ENCODE measurements at regions not wholly inside any gene's neighbourhood (a gene's known extent, or its start where the extent isn't known, plus 50 kb on each side); places are given as distances from the start of the nearest gene placed in this dataset.

- no peaks in the 10 kb centered on the region for H3K36me3 ChIP-seq (ENCODE audit: insufficient read depth, low read length)
- Mint-ChIP-seq H3K27me3 (ENCODE audit: low read depth, unreplicated experiment) (no peaks in the 10 kb centered on the region), H3K27ac (ENCODE audit: unreplicated experiment) (no peak overlapping the region), H3K9me3 (ENCODE audit: unreplicated experiment) (no peaks in the 10 kb centered on the region), H3K4me1 (ENCODE audit: low read depth, unreplicated experiment) (no peaks in the 10 kb centered on the region), H3K36me3 (ENCODE audit: low read depth, unreplicated experiment) (no peaks in the 10 kb centered on the region), H3K4me3 (ENCODE audit: unreplicated experiment) (no peak overlapping the region)
- H3K4me1 ChIP-seq (ENCODE audit: insufficient read depth, low read length): no peaks in the 10 kb centered on the region
- no peak overlapping the region for H2AFZ ChIP-seq (ENCODE audit: low read depth, low read length)
- H3K79me2 ChIP-seq (ENCODE audit: insufficient read depth, low read length): no peaks in the 10 kb centered on the region
- FAIRE-seq (no peak), DNase-seq (ENCODE audit: low read depth) (no peak)
- TF ChIP-seq CTCF (IDR thresholded peaks at IDR 0.05; ENCODE audit: insufficient read depth, low read depth, low read length) (no peak), EZH2 (IDR thresholded peaks at IDR 0.05; ENCODE audit: insufficient read depth, low read length) (no peak)
- H4K20me1 ChIP-seq (ENCODE audit: insufficient read depth, low read length): no peaks in the 10 kb centered on the region
- no peak overlapping the region for H3K4me2 ChIP-seq (ENCODE audit: low read length)
- no peak overlapping the region for H3K4me3 ChIP-seq (ENCODE audit: insufficient read depth, low read depth, low read length)
- no peaks in the 10 kb centered on the region for H3K27me3 ChIP-seq (ENCODE audit: insufficient read depth, low read length)
- no peak overlapping the region for H3K9ac ChIP-seq (ENCODE audit: low read length)
- no peaks in the 10 kb centered on the region for H3K9me3 ChIP-seq (ENCODE audit: insufficient read depth, low read depth, low read length)
- H3K27ac ChIP-seq (ENCODE audit: low read depth, low read length): no peak overlapping the region
Measured at GRCh38 chr5:104764197-104764596, 1201.6 kb upstream of the NUDT12 start.

DNA sequence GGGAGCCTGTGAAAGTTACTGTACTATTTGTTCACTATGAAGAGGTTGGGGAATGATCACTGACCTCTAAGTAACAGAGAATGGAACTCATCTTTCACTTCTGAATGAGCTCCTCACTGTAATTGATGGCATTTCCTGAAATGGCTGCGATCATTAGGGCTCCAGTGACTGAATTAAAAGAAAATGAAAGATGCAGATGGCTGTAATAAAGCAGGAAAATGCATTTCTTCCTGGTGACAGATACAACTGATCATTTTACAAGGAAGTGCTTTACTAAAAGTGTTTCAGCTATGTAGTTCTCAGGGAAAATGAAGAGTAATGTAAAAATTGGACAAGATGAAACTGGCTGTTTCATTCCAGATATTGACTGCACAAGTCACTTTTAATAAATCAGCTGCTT, 1200.6 kb upstream of the NUDT12 start:
- Histone ChIP-seq H3K79me2 (ENCODE audit: insufficient read depth, low read length) (no peaks in the 10 kb centered on the region), H3K27me3 (ENCODE audit: insufficient read depth, low read length) (no peaks in the 10 kb centered on the region), H3K4me3 (ENCODE audit: insufficient read depth, low read depth, low read length) (no peak overlapping the region), H3K36me3 (ENCODE audit: insufficient read depth, low read length) (no peaks in the 10 kb centered on the region), H3K27ac (ENCODE audit: low read depth, low read length) (no peak overlapping the region), H3K4me1 (ENCODE audit: insufficient read depth, low read length) (no peaks in the 10 kb centered on the region), H3K4me2 (ENCODE audit: low read length) (no peak overlapping the region), H3K9ac (ENCODE audit: low read length) (no peak overlapping the region), H3K9me3 (ENCODE audit: insufficient read depth, low read depth, low read length) (no peaks in the 10 kb centered on the region), H2AFZ (ENCODE audit: low read depth, low read length) (no peak overlapping the region), H4K20me1 (ENCODE audit: insufficient read depth, low read length) (no peaks in the 10 kb centered on the region)
- Mint-ChIP-seq H3K27ac (ENCODE audit: unreplicated experiment) (no peak overlapping the region), H3K4me3 (ENCODE audit: unreplicated experiment) (no peak overlapping the region), H3K27me3 (ENCODE audit: low read depth, unreplicated experiment) (no peaks in the 10 kb centered on the region), H3K9me3 (ENCODE audit: unreplicated experiment) (no peaks in the 10 kb centered on the region), H3K4me1 (ENCODE audit: low read depth, unreplicated experiment) (no peaks in the 10 kb centered on the region), H3K36me3 (ENCODE audit: low read depth, unreplicated experiment) (no peaks in the 10 kb centered on the region)
- DNase-seq (ENCODE audit: low read depth): no peak
- TF ChIP-seq EZH2 (IDR thresholded peaks at IDR 0.05; ENCODE audit: insufficient read depth, low read length): no peak
- no peak for TF ChIP-seq CTCF (IDR thresholded peaks at IDR 0.05; ENCODE audit: insufficient read depth, low read depth, low read length)
- no peak for FAIRE-seq

DNA sequence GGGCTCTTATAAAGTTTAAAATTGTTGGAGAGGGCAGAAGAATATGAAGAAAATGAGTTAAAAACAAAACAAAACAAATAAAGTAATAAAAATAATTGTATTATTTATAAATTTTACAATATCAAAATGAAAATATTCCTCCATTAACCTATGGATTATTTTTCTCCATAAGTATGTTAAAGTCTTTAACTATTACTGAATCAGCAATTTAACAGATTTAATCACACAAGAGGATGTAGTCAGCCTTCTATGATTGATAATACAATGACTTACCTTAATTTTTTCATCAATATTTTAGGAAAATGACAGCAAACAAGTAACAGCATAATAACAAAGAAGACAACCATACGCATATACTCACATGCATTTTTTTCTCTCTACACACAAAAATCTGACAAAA, 1195.3 kb upstream of the NUDT12 start:
- no peak overlapping the region for H3K4me3 Mint-ChIP-seq (ENCODE audit: unreplicated experiment)
- no peaks in the 10 kb centered on the region for H3K27me3 Mint-ChIP-seq (ENCODE audit: low read depth, unreplicated experiment)
- H3K9me3 Mint-ChIP-seq (ENCODE audit: unreplicated experiment): no peaks in the 10 kb centered on the region
- H3K79me2 ChIP-seq (ENCODE audit: insufficient read depth, low read length): no peaks in the 10 kb centered on the region
- DNase-seq (ENCODE audit: low read depth) (no peak), FAIRE-seq (no peak)
- H2AFZ ChIP-seq (ENCODE audit: low read depth, low read length): no peak overlapping the region
- H3K9ac ChIP-seq (ENCODE audit: low read length): no peak overlapping the region
- no peaks in the 10 kb centered on the region for H3K4me1 Mint-ChIP-seq (ENCODE audit: low read depth, unreplicated experiment)
- no peaks in the 10 kb centered on the region for H3K36me3 Mint-ChIP-seq (ENCODE audit: low read depth, unreplicated experiment)
- H3K27ac ChIP-seq (ENCODE audit: low read depth, low read length): no peak overlapping the region
- H3K27ac Mint-ChIP-seq (ENCODE audit: unreplicated experiment): no peak overlapping the region
- no peak overlapping the region for H3K4me3 ChIP-seq (ENCODE audit: insufficient read depth, low read depth, low read length)
- H3K36me3 ChIP-seq (ENCODE audit: insufficient read depth, low read length): no peaks in the 10 kb centered on the region
- no peaks in the 10 kb centered on the region for H4K20me1 ChIP-seq (ENCODE audit: insufficient read depth, low read length)
- H3K4me2 ChIP-seq (ENCODE audit: low read length): no peak overlapping the region
- H3K4me1 ChIP-seq (ENCODE audit: insufficient read depth, low read length): no peaks in the 10 kb centered on the region
- TF ChIP-seq CTCF (IDR thresholded peaks at IDR 0.05; ENCODE audit: insufficient read depth, low read depth, low read length) (no peak), EZH2 (IDR thresholded peaks at IDR 0.05; ENCODE audit: insufficient read depth, low read length) (no peak)
- no peaks in the 10 kb centered on the region for H3K27me3 ChIP-seq (ENCODE audit: insufficient read depth, low read length)
- no peaks in the 10 kb centered on the region for H3K9me3 ChIP-seq (ENCODE audit: insufficient read depth, low read depth, low read length)

Measured in astrocyte (in vitro differentiated cells and primary cell).